Activated CD4-positive, alpha-beta T cell treated with anti-CD3 and anti-CD28 coated beads for 36 hours (primary cell): ENCODE measurements at regions not wholly inside any gene's neighbourhood (a gene's known extent, or its start where the extent isn't known, plus 50 kb on each side); places are given as distances from the start of the nearest gene placed in this dataset.

Source experiments
- ATAC-seq: fragments of 200-7000 bp; cut with Tn5 transposase; one replicate; pipeline ENCODE4 v1.10.0; 2021; ENCODE audit warnings: mild to moderate bottlenecking, moderate library complexity
- CTCF ChIA-PET: fragments of 350-600 bp; sonication (Branson Sonifier 250); formaldehyde crosslinking; loops from one replicate; lab custom pipeline; 2021; ENCODE audit warnings: antibody characterized with exemption; lab: Charles Lee
- POLR2A ChIA-PET: fragments of 350-600 bp; sonication (Branson Sonifier 250); formaldehyde crosslinking; loops from one replicate; lab custom pipeline; 2021; ENCODE audit warnings: antibody characterized with exemption, inconsistent platforms; lab: Charles Lee
- DNase-seq: peaks from one replicate; pipeline ENCODE4 v3.0.0-alpha.2; 2020
- H3K27ac Mint-ChIP-seq: one replicate; pipeline ENCODE4 v1.8.0; 2021; ENCODE audit warnings: mixed read lengths
- H3K27me3 Mint-ChIP-seq: one replicate; pipeline ENCODE4 v1.8.0; 2021; ENCODE audit warnings: mixed read lengths
- H3K36me3 Mint-ChIP-seq: one replicate; pipeline ENCODE4 v1.8.0; 2021; ENCODE audit warnings: low read depth, mixed read lengths
- H3K4me1 Mint-ChIP-seq: one replicate; pipeline ENCODE4 v1.8.0; 2021; ENCODE audit warnings: mixed read lengths
- H3K4me3 Mint-ChIP-seq: one replicate; pipeline ENCODE4 v1.8.0; 2021; ENCODE audit warnings: mild to moderate bottlenecking, moderate library complexity, mixed read lengths
- H3K9me3 Mint-ChIP-seq: one replicate; pipeline ENCODE4 v1.8.0; 2021; ENCODE audit warnings: low read depth, mixed read lengths
- intact Hi-C, 2 experiments: fragments of 100-400 bp; cut with DNase I in 1 of 2; cut with micrococcal nuclease in 1 of 2; formaldehyde crosslinking; loops; one replicate each; pipeline versions ENCODE4 v1.14.2 to v1.15.1; 2022 to 2024; cut with DNase I, micrococcal nuclease

- Mint-ChIP-seq H3K4me1 (no peaks in the 10 kb centered on the region), H3K9me3 (no peaks in the 10 kb centered on the region), H3K36me3 (no peaks in the 10 kb centered on the region), H3K27me3 (no peaks in the 10 kb centered on the region), H3K4me3 (no peak overlapping the region), H3K27ac (no peak overlapping the region)
- ATAC-seq (no peak), DNase-seq (no peak)
- ChIA-PET POLR2A (no interaction called here), CTCF (interaction anchor here (1.3 kb wide), 1 partner anchor 14 kb away, joined by 3 read pairs; no protein-coding TSS in a partner anchor)
- intact Hi-C loops, result no loop called here
These were observed 162.8 kb upstream of the CDH11 start for GRCh38 chr16:65284626-65285025.

GRCh38 chr16:65283181-65283651 is 161.4 kb upstream of the CDH11 start:
- ATAC-seq, result no peak
- POLR2A ChIA-PET, result no interaction called here
- no peaks in the 10 kb centered on the region for H3K36me3 Mint-ChIP-seq

GRCh38 chr16:65281586-65281985 is 159.7 kb upstream of the CDH11 start:
- Mint-ChIP-seq H3K27ac (no peak overlapping the region), H3K4me1 (no peaks in the 10 kb centered on the region), H3K9me3 (no peaks in the 10 kb centered on the region), H3K4me3 (no peak overlapping the region), H3K36me3 (no peaks in the 10 kb centered on the region), H3K27me3 (no peaks in the 10 kb centered on the region)
- intact Hi-C loops, result no loop called here
- DNase-seq (no peak), ATAC-seq (no peak)
- ChIA-PET POLR2A (no interaction called here), CTCF (no interaction called here)

More at GRCh38 chr16:65283181-65283651, 161.4 kb upstream of the CDH11 start:
- Mint-ChIP-seq H3K4me1 (no peaks in the 10 kb centered on the region), H3K9me3 (no peaks in the 10 kb centered on the region), H3K27ac (no peak overlapping the region), H3K27me3 (no peaks in the 10 kb centered on the region), H3K4me3 (no peak overlapping the region)
- CTCF ChIA-PET, result interaction anchor here (1.3 kb wide), 1 partner anchor 13 kb away, joined by 3 read pairs; no protein-coding TSS in a partner anchor
- intact Hi-C loops, result no loop called here
- DNase-seq, result no peak

- no peaks in the 10 kb centered on the region for H3K27me3 Mint-ChIP-seq
- DNase-seq (no peak), ATAC-seq (no peak)
- no peaks in the 10 kb centered on the region for H3K9me3 Mint-ChIP-seq
- no peak overlapping the region for H3K27ac Mint-ChIP-seq
- ChIA-PET POLR2A (no interaction called here), CTCF (no interaction called here)
- H3K4me3 Mint-ChIP-seq, result no peak overlapping the region
- no peaks in the 10 kb centered on the region for H3K4me1 Mint-ChIP-seq
- no peaks in the 10 kb centered on the region for H3K36me3 Mint-ChIP-seq
- intact Hi-C loops, result no loop called here
These were observed 159.1 kb upstream of the CDH11 start for GRCh38 chr16:65280845-65281512.

GRCh38 chr16:65279576-65279975 is 157.7 kb upstream of the CDH11 start:
- H3K4me3 Mint-ChIP-seq, result no peak overlapping the region
- no peak overlapping the region for H3K27ac Mint-ChIP-seq
- H3K9me3 Mint-ChIP-seq, result no peaks in the 10 kb centered on the region
- H3K27me3 Mint-ChIP-seq, result no peaks in the 10 kb centered on the region
- ATAC-seq, result no peak
- DNase-seq, result no peak
- ChIA-PET POLR2A (no interaction called here), CTCF (no interaction called here)
- intact Hi-C loops, result no loop called here
- no peaks in the 10 kb centered on the region for H3K36me3 Mint-ChIP-seq
- H3K4me1 Mint-ChIP-seq, result no peaks in the 10 kb centered on the region

GRCh38 chr16:65278874-65279273 is 157.0 kb upstream of the CDH11 start:
- ATAC-seq (no peak), DNase-seq (no peak)
- ChIA-PET CTCF (no interaction called here), POLR2A (no interaction called here)
- Mint-ChIP-seq H3K4me1 (no peaks in the 10 kb centered on the region), H3K27me3 (no peaks in the 10 kb centered on the region), H3K36me3 (no peaks in the 10 kb centered on the region), H3K4me3 (no peak overlapping the region), H3K9me3 (no peaks in the 10 kb centered on the region), H3K27ac (no peak overlapping the region)
- intact Hi-C loops, result no loop called here

- Mint-ChIP-seq H3K4me3 (no peak overlapping the region), H3K27ac (no peak overlapping the region), H3K27me3 (no peaks in the 10 kb centered on the region), H3K4me1 (no peaks in the 10 kb centered on the region), H3K9me3 (no peaks in the 10 kb centered on the region), H3K36me3 (no peaks in the 10 kb centered on the region)
- no peak for DNase-seq
- intact Hi-C loops, result no loop called here
- POLR2A ChIA-PET, result no interaction called here
- CTCF ChIA-PET, result no interaction called here
- ATAC-seq, result no peak
These were observed 152.7 kb upstream of the CDH11 start for GRCh38 chr16:65274566-65274965.

GRCh38 chr16:65272699-65273414 is 151.0 kb upstream of the CDH11 start:
- no peaks in the 10 kb centered on the region for H3K27me3 Mint-ChIP-seq
- no peak overlapping the region for H3K4me3 Mint-ChIP-seq
- no peaks in the 10 kb centered on the region for H3K9me3 Mint-ChIP-seq
- no peaks in the 10 kb centered on the region for H3K4me1 Mint-ChIP-seq
- no peak for DNase-seq
- CTCF ChIA-PET, result interaction anchor here (0.7 kb wide), 1 partner anchor 15 kb away, joined by 5 read pairs; no protein-coding TSS in a partner anchor
- H3K27ac Mint-ChIP-seq, result no peak overlapping the region
- intact Hi-C loops, result no loop called here
- POLR2A ChIA-PET, result interaction anchor here (0.6 kb wide), 1 partner anchor 178 kb away, joined by 7 read pairs; no protein-coding TSS in a partner anchor
- no peak for ATAC-seq
- no peaks in the 10 kb centered on the region for H3K36me3 Mint-ChIP-seq

GRCh38 chr16:65271996-65272395 is 150.1 kb upstream of the CDH11 start:
- no peak for ATAC-seq
- Mint-ChIP-seq H3K27ac (no peak overlapping the region), H3K36me3 (no peaks in the 10 kb centered on the region), H3K4me3 (no peak overlapping the region), H3K9me3 (no peaks in the 10 kb centered on the region), H3K4me1 (no peaks in the 10 kb centered on the region), H3K27me3 (no peaks in the 10 kb centered on the region)
- ChIA-PET CTCF (no interaction called here), POLR2A (no interaction called here)
- no peak for DNase-seq
- intact Hi-C loops, result no loop called here

GRCh38 chr16:65268331-65268730 is 146.5 kb upstream of the CDH11 start:
- H3K36me3 Mint-ChIP-seq, result no peaks in the 10 kb centered on the region
- H3K27ac Mint-ChIP-seq, result no peak overlapping the region
- no peak overlapping the region for H3K4me3 Mint-ChIP-seq
- POLR2A ChIA-PET, result no interaction called here
- no peak for ATAC-seq
- CTCF ChIA-PET, result interaction anchor here (0.5 kb wide), 1 partner anchor 1031 kb away, joined by 3 read pairs; no protein-coding TSS in a partner anchor
- H3K4me1 Mint-ChIP-seq, result no peaks in the 10 kb centered on the region
- H3K9me3 Mint-ChIP-seq, result peaks cover 1% of the 10 kb centered on the region
- no peak for DNase-seq
- intact Hi-C loops, result no loop called here
- no peaks in the 10 kb centered on the region for H3K27me3 Mint-ChIP-seq

- Mint-ChIP-seq H3K4me1 (no peaks in the 10 kb centered on the region), H3K36me3 (no peaks in the 10 kb centered on the region), H3K27me3 (no peaks in the 10 kb centered on the region), H3K4me3 (no peak overlapping the region), H3K27ac (no peak overlapping the region), H3K9me3 (peaks cover 3% of the 10 kb centered on the region)
- intact Hi-C loops, result no loop called here
- DNase-seq (no peak), ATAC-seq (no peak)
- POLR2A ChIA-PET, result no interaction called here
- CTCF ChIA-PET, result no interaction called here
These were observed 142.0 kb upstream of the CDH11 start for GRCh38 chr16:65263896-65264295.

GRCh38 chr16:65260746-65261145 is 138.9 kb upstream of the CDH11 start:
- ChIA-PET POLR2A (no interaction called here), CTCF (no interaction called here)
- intact Hi-C loops, result no loop called here
- no peaks in the 10 kb centered on the region for H3K36me3 Mint-ChIP-seq
- H3K9me3 Mint-ChIP-seq, result peaks cover 3% of the 10 kb centered on the region
- H3K27me3 Mint-ChIP-seq, result no peaks in the 10 kb centered on the region
- no peaks in the 10 kb centered on the region for H3K4me1 Mint-ChIP-seq
- H3K4me3 Mint-ChIP-seq, result no peak overlapping the region
- no peak for DNase-seq
- ATAC-seq, result no peak
- H3K27ac Mint-ChIP-seq, result no peak overlapping the region
